ENCODE measurements at regions not wholly inside any gene's neighbourhood (a gene's known extent, or its start where the extent isn't known, plus 50 kb on each side); places are given as distances from the start of the nearest gene placed in this dataset.

GRCh38 chr14:39763402-39763890 lies 331.2 kb upstream of the FBXO33 start:
- DNase-seq, result no peak
- H3K4me3 Mint-ChIP-seq (ENCODE audit: unreplicated experiment), result no peak overlapping the region
- TF ChIP-seq CTCF (IDR thresholded peaks at IDR 0.05; ENCODE audit: partially characterized antibody, unreplicated experiment), result no peak
- no peaks in the 10 kb centered on the region for H3K4me1 Mint-ChIP-seq (ENCODE audit: low read depth, unreplicated experiment)
- no peak overlapping the region for H3K27ac Mint-ChIP-seq (ENCODE audit: unreplicated experiment)
- H3K27me3 Mint-ChIP-seq (ENCODE audit: unreplicated experiment), result no peaks in the 10 kb centered on the region
- H3K36me3 Mint-ChIP-seq (ENCODE audit: unreplicated experiment), result no peaks in the 10 kb centered on the region
- no peaks in the 10 kb centered on the region for H3K9me3 Mint-ChIP-seq (ENCODE audit: unreplicated experiment)

- no peak for TF ChIP-seq CTCF (IDR thresholded peaks at IDR 0.05; ENCODE audit: partially characterized antibody, unreplicated experiment)
- Mint-ChIP-seq H3K4me1 (ENCODE audit: low read depth, unreplicated experiment) (no peaks in the 10 kb centered on the region), H3K4me3 (ENCODE audit: unreplicated experiment) (no peak overlapping the region), H3K27me3 (ENCODE audit: unreplicated experiment) (no peaks in the 10 kb centered on the region), H3K36me3 (ENCODE audit: unreplicated experiment) (no peaks in the 10 kb centered on the region), H3K27ac (ENCODE audit: unreplicated experiment) (no peak overlapping the region), H3K9me3 (ENCODE audit: unreplicated experiment) (no peaks in the 10 kb centered on the region)
- DNase-seq, result no peak
Observed at GRCh38 chr14:39762576-39763401, 330.6 kb upstream of the FBXO33 start.

GRCh38 chr14:39755269-39755878 lies 323.1 kb upstream of the FBXO33 start:
- no peak for TF ChIP-seq CTCF (IDR thresholded peaks at IDR 0.05; ENCODE audit: partially characterized antibody, unreplicated experiment)
- H3K27me3 Mint-ChIP-seq (ENCODE audit: unreplicated experiment), result no peaks in the 10 kb centered on the region
- H3K27ac Mint-ChIP-seq (ENCODE audit: unreplicated experiment), result no peak overlapping the region
- H3K36me3 Mint-ChIP-seq (ENCODE audit: unreplicated experiment), result no peaks in the 10 kb centered on the region
- DNase-seq, result no peak
- no peak overlapping the region for H3K4me3 Mint-ChIP-seq (ENCODE audit: unreplicated experiment)
- no peaks in the 10 kb centered on the region for H3K4me1 Mint-ChIP-seq (ENCODE audit: low read depth, unreplicated experiment)
- no peaks in the 10 kb centered on the region for H3K9me3 Mint-ChIP-seq (ENCODE audit: unreplicated experiment)

- no peak overlapping the region for H3K27ac Mint-ChIP-seq (ENCODE audit: unreplicated experiment)
- H3K27me3 Mint-ChIP-seq (ENCODE audit: unreplicated experiment), result no peaks in the 10 kb centered on the region
- DNase-seq, result no peak
- no peaks in the 10 kb centered on the region for H3K4me1 Mint-ChIP-seq (ENCODE audit: low read depth, unreplicated experiment)
- no peak for TF ChIP-seq CTCF (IDR thresholded peaks at IDR 0.05; ENCODE audit: partially characterized antibody, unreplicated experiment)
- H3K4me3 Mint-ChIP-seq (ENCODE audit: unreplicated experiment), result no peak overlapping the region
- H3K9me3 Mint-ChIP-seq (ENCODE audit: unreplicated experiment), result no peaks in the 10 kb centered on the region
- H3K36me3 Mint-ChIP-seq (ENCODE audit: unreplicated experiment), result no peaks in the 10 kb centered on the region
Observed at GRCh38 chr14:39740454-39740853, 308.2 kb upstream of the FBXO33 start.

- H3K9me3 Mint-ChIP-seq (ENCODE audit: unreplicated experiment), result no peaks in the 10 kb centered on the region
- no peaks in the 10 kb centered on the region for H3K4me1 Mint-ChIP-seq (ENCODE audit: low read depth, unreplicated experiment)
- DNase-seq, result no peak
- peaks cover 1% of the 10 kb centered on the region for H3K36me3 Mint-ChIP-seq (ENCODE audit: unreplicated experiment)
- H3K4me3 Mint-ChIP-seq (ENCODE audit: unreplicated experiment), result no peak overlapping the region
- no peak for TF ChIP-seq CTCF (IDR thresholded peaks at IDR 0.05; ENCODE audit: partially characterized antibody, unreplicated experiment)
- H3K27ac Mint-ChIP-seq (ENCODE audit: unreplicated experiment), result no peak overlapping the region
- H3K27me3 Mint-ChIP-seq (ENCODE audit: unreplicated experiment), result no peaks in the 10 kb centered on the region
Observed at GRCh38 chr14:39739796-39740195, 307.6 kb upstream of the FBXO33 start.

Measured in glutamatergic neuron (in vitro differentiated cells).